RWPE2 (cell line): ENCODE measurements at regions not wholly inside any gene's neighbourhood (a gene's known extent, or its start where the extent isn't known, plus 50 kb on each side); places are given as distances from the start of the nearest gene placed in this dataset.

Experiments
- ATAC-seq: fragments of 200-7000 bp; cut with Tn5 transposase; 3 replicates; pipeline ENCODE4 v1.9.1; 2021; ENCODE audit warnings: low read depth
- DNase-seq: peaks from one replicate; pipeline ENCODE4 v3.0.0-alpha.2; 2020; ENCODE audit warnings: low spot score
- H3K27ac ChIP-seq: fragments of 450-650 bp; 2 replicates; pipeline ENCODE4 v1.5.1; 2017; ENCODE audit warnings: mild to moderate bottlenecking; ENCODE audit not compliant: poor library complexity, severe bottlenecking
- H3K27me3 ChIP-seq: fragments of 250-450 bp; sonication (Bioruptor Pico); 2 replicates; pipeline ENCODE4 v1.5.1; 2021; ENCODE audit warnings: mild to moderate bottlenecking, moderate library complexity; ENCODE audit not compliant: insufficient read depth, poor library complexity, severe bottlenecking
- H3K36me3 ChIP-seq: fragments of 250-450 bp; sonication (Bioruptor Pico); 2 replicates; pipeline ENCODE4 v1.5.1; 2020; ENCODE audit warnings: low read depth, mild to moderate bottlenecking, moderate library complexity
- H3K4me1 ChIP-seq: fragments of 250-450 bp; sonication (Bioruptor Pico); 2 replicates; pipeline ENCODE4 v1.5.1; 2021; ENCODE audit warnings: mild to moderate bottlenecking, moderate library complexity; ENCODE audit not compliant: insufficient read depth, poor library complexity, severe bottlenecking
- H3K4me3 ChIP-seq: fragments of 250-450 bp; sonication (Bioruptor Pico); 2 replicates; pipeline ENCODE4 v1.5.1; 2021; ENCODE audit warnings: mild to moderate bottlenecking, moderate library complexity; ENCODE audit not compliant: severe bottlenecking
- H3K9me3 ChIP-seq: fragments of 250-450 bp; sonication (Bioruptor Pico); 2 replicates; pipeline ENCODE4 v1.5.1; 2021; ENCODE audit warnings: mild to moderate bottlenecking, moderate library complexity; ENCODE audit not compliant: severe bottlenecking
- TF ChIP-seq, protein P1 (sequence below): fragments of 450-650 bp; IDR thresholded peaks from one replicate; pipeline ENCODE4 v1.5.1; 2017; ENCODE audit warnings: mild to moderate bottlenecking, moderate library complexity; ENCODE audit not compliant: poor library complexity, severe bottlenecking

DNA sequence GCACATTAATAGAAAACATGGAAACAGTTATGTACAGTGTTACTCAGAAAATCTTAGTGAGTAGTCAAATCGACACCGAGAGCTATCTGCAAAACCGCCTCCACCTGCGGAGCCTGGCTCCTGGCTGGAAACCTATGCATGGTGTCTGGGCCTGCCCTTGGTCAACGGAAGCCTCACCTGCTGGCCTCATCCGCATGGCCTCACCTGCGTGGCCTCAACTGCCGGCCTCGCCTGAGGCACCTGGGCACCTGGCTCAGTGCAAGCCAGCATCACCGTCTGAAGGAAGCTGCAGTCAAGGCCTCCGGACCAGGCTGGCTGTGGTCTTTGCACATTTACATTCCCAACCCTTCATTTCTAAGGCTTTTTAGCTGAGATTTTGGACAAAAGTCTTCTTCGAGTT is 352.1 kb downstream of the POM121L12 start:
- no peak overlapping the region for H3K27ac ChIP-seq
- no peaks in the 10 kb centered on the region for H3K27me3 ChIP-seq
- no peaks in the 10 kb centered on the region for H3K9me3 ChIP-seq
- DNase-seq (no peak), ATAC-seq (no peak)
- no peaks in the 10 kb centered on the region for H3K4me1 ChIP-seq
- TF ChIP-seq, protein P1, sequence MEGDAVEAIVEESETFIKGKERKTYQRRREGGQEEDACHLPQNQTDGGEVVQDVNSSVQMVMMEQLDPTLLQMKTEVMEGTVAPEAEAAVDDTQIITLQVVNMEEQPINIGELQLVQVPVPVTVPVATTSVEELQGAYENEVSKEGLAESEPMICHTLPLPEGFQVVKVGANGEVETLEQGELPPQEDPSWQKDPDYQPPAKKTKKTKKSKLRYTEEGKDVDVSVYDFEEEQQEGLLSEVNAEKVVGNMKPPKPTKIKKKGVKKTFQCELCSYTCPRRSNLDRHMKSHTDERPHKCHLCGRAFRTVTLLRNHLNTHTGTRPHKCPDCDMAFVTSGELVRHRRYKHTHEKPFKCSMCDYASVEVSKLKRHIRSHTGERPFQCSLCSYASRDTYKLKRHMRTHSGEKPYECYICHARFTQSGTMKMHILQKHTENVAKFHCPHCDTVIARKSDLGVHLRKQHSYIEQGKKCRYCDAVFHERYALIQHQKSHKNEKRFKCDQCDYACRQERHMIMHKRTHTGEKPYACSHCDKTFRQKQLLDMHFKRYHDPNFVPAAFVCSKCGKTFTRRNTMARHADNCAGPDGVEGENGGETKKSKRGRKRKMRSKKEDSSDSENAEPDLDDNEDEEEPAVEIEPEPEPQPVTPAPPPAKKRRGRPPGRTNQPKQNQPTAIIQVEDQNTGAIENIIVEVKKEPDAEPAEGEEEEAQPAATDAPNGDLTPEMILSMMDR, result no peak
- H3K36me3 ChIP-seq, result no peaks in the 10 kb centered on the region
- no peak overlapping the region for H3K4me3 ChIP-seq

DNA sequence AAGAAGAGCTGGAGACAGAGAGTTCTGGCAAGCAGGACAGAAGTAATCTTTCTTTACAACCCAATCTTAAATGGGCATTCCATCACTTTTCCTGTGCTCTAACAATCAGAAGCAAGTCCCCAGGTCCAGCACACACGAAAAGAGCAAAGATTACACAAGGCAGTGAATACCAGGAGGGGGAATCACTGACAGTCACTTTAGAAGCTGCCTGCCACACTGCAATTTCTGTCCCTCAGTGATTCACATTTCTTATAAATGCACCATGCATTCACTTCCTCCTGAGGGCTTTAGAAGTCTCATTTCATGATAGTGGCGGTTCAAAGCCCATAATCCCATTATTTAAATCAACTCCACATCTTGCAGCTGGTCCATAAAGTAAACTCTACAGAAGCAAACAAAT is 362.5 kb downstream of the POM121L12 start:
- DNase-seq, result no peak
- Histone ChIP-seq H3K36me3 (no peaks in the 10 kb centered on the region), H3K27me3 (no peaks in the 10 kb centered on the region), H3K4me1 (no peaks in the 10 kb centered on the region), H3K9me3 (no peaks in the 10 kb centered on the region), H3K27ac (no peak overlapping the region), H3K4me3 (no peak overlapping the region)
- TF ChIP-seq, protein P1, result no peak
- ATAC-seq, result no peak

DNA sequence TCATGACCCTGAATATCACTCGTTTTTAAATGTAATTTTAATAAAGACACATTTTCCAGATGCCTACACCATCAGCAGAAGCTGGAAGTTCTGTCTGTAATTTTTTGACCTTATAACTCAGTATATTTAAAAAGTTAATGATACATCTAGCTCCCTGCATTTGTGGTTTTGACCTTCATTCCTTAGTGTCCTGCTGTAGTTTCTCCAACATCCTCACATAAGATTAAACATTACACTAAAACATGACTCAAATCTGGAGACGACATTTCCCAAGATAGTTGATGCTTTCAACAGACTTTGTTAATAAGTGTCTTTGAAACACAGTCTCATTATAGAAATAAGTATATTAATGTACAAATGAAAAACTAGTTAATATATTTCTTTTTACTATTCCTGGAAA is 363.1 kb downstream of the POM121L12 start:
- Histone ChIP-seq H3K4me3 (no peak overlapping the region), H3K27me3 (no peaks in the 10 kb centered on the region), H3K4me1 (no peaks in the 10 kb centered on the region), H3K27ac (no peak overlapping the region), H3K9me3 (no peaks in the 10 kb centered on the region), H3K36me3 (no peaks in the 10 kb centered on the region)
- ATAC-seq (no peak), DNase-seq (no peak)
- TF ChIP-seq, protein P1, result no peak

DNA sequence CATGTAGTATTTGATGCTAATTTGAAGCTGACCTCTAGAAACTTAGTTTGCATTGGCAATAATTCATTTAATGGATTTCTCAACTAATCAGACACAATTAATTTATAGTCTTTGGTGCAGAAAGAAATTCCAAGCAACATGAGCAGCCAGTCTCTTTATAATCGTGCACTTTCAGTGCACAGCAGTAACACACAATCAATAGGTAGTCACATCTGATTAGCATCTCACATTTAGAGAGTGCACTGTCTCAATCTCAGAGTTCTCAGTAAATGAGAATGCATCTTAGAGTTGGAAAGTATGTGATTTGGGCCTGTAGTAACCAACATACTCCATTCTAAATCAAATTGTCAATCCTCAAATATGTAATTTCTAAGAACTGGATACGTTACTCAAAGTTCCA is 377.6 kb downstream of the POM121L12 start:
- H3K27ac ChIP-seq, result no peak overlapping the region
- H3K4me1 ChIP-seq, result no peaks in the 10 kb centered on the region
- H3K36me3 ChIP-seq, result no peaks in the 10 kb centered on the region
- H3K27me3 ChIP-seq, result no peaks in the 10 kb centered on the region
- H3K4me3 ChIP-seq, result no peak overlapping the region
- TF ChIP-seq, protein P1, result no peak
- DNase-seq (no peak), ATAC-seq (no peak)
- no peaks in the 10 kb centered on the region for H3K9me3 ChIP-seq

DNA sequence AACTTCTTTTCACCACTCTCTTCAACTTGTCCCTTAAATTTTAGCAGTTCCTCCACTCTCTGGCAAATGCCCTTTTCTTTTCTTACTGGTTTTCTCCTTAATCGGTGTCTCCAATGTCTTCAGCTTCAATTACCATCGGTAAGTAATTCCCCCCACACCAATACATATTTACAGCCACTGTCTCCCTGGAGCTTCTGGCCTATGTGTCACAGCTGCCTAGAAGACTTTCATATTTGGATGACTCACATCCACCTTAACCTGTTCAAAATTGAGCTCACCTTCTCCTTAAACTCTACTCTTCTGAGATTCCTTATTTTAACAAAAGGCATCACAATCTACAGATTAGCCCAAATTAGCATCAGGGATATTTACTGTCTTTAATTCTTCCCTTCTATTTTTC is 380.4 kb downstream of the POM121L12 start:
- no peak overlapping the region for H3K27ac ChIP-seq
- H3K4me1 ChIP-seq, result no peaks in the 10 kb centered on the region
- no peaks in the 10 kb centered on the region for H3K36me3 ChIP-seq
- no peaks in the 10 kb centered on the region for H3K27me3 ChIP-seq
- H3K9me3 ChIP-seq, result no peaks in the 10 kb centered on the region
- no peak for DNase-seq
- TF ChIP-seq, protein P1, result no peak
- no peak for ATAC-seq
- H3K4me3 ChIP-seq, result no peak overlapping the region
